NCI-H1105 (cell line): ENCODE measurements at regions not wholly inside any gene's neighbourhood (a gene's known extent, or its start where the extent isn't known, plus 50 kb on each side); places are given as distances from the start of the nearest gene placed in this dataset.
"Not testable (repeated sequence)": the region's sequence is repeated elsewhere in the genome, so short reads cannot be mapped to it uniquely, and the experiment has no call there.

ENCODE experiments used
- DNase-seq: peaks from one replicate; lab custom pipeline; 2025; lab: John Stamatoyannopoulos, UW

GRCh38 chr12:13924286-13924685 lies 57.1 kb downstream of the GRIN2B start:
- DNase-seq: no peak

- DNase-seq: no peak
Measured at GRCh38 chr12:13918897-13919296, 62.5 kb downstream of the GRIN2B start.

GRCh38 chr12:13915096-13915495 lies 66.3 kb downstream of the GRIN2B start:
- no peak for DNase-seq

- DNase-seq: no peak
Measured at GRCh38 chr12:13913371-13913770, 68.0 kb downstream of the GRIN2B start.

- no peak for DNase-seq
Measured at GRCh38 chr12:13911756-13912554, 69.4 kb downstream of the GRIN2B start.

GRCh38 chr12:13905794-13906193 lies 75.6 kb downstream of the GRIN2B start:
- DNase-seq: no peak

GRCh38 chr12:13900718-13901117 lies 80.7 kb downstream of the GRIN2B start:
- peak; percentile 16 for DNase-seq

GRCh38 chr12:13898387-13898786 lies 83.0 kb downstream of the GRIN2B start:
- DNase-seq: not testable (repeated sequence)

- no peak for DNase-seq
Measured at GRCh38 chr12:13897811-13898210, 83.6 kb downstream of the GRIN2B start.

- DNase-seq: no peak
Measured at GRCh38 chr12:13896063-13896626, 85.3 kb downstream of the GRIN2B start.

GRCh38 chr12:13891902-13892301 lies 89.5 kb downstream of the GRIN2B start:
- no peak for DNase-seq

- DNase-seq: no peak
Measured at GRCh38 chr12:13890943-13891342, 90.5 kb downstream of the GRIN2B start.

GRCh38 chr12:13887779-13888388 lies 93.5 kb downstream of the GRIN2B start:
- DNase-seq: no peak

GRCh38 chr12:13882176-13882575 lies 99.2 kb downstream of the GRIN2B start:
- DNase-seq: no peak

GRCh38 chr12:13880613-13881012 lies 100.8 kb downstream of the GRIN2B start:
- DNase-seq: no peak

- DNase-seq: no peak
Measured at GRCh38 chr12:13875744-13876143, 105.7 kb downstream of the GRIN2B start.

- no peak for DNase-seq
Measured at GRCh38 chr12:13870255-13870654, 111.1 kb downstream of the GRIN2B start.

GRCh38 chr12:13864081-13864673 lies 117.2 kb downstream of the GRIN2B start:
- DNase-seq: peak; percentile 67

GRCh38 chr12:13857750-13858149 lies 123.7 kb downstream of the GRIN2B start:
- no peak for DNase-seq

GRCh38 chr12:13853471-13853870 lies 127.9 kb downstream of the GRIN2B start:
- DNase-seq: no peak

GRCh38 chr12:13851828-13852227 lies 129.6 kb downstream of the GRIN2B start:
- peak; percentile 79 for DNase-seq

- DNase-seq: no peak
Measured at GRCh38 chr12:13849456-13849855, 131.9 kb downstream of the GRIN2B start.

- DNase-seq: no peak
Measured at GRCh38 chr12:13843841-13844240, 137.6 kb downstream of the GRIN2B start.
